ENCODE measurements at regions not wholly inside any gene's neighbourhood (a gene's known extent, or its start where the extent isn't known, plus 50 kb on each side); places are given as distances from the start of the nearest gene placed in this dataset.
"Not testable (repeated sequence)": the region's sequence is repeated elsewhere in the genome, so short reads cannot be mapped to it uniquely, and the experiment has no call there.

DNA sequence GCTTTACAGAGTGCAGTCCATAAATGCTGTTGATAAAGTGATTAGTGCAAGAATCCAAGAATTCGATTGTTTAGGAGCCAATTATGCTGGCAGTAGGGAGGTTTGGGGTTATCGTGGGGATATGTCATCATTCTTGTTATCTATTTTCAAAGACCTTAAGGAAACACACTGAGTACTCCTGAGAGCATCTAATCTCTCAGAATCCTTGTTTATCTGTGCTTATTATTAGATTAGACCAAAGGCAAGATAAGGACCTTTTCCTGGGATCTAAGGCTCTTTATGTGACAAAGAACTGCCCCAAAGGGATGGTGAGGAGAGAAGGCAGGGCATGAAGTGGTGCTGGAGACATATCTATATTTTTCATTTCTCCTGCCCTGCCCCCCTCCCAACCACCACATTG, 139.1 kb downstream of the TSEN15 start:
- WGBS, result 42% methylated on average over 2 of the region's 2 CpGs
- no peak overlapping the region for H3K4me3 ChIP-seq
- H3K4me1 ChIP-seq (replicated peaks), result no peaks in the 10 kb centered on the region
- no peak for TF ChIP-seq CTCF (IDR thresholded peaks at IDR 0.05)
- TF ChIP-seq POLR2AphosphoS5 (IDR thresholded peaks at IDR 0.05), result no peak
- TF ChIP-seq POLR2A (IDR thresholded peaks at IDR 0.05), result no peak
- H3K9me3 ChIP-seq, result no peaks in the 10 kb centered on the region
- H3K36me3 ChIP-seq, result no peaks in the 10 kb centered on the region
- H3K27ac ChIP-seq, result no peak overlapping the region
- intact Hi-C loops (cut with DNase I), result no loop called here
- H3K27me3 ChIP-seq (replicated peaks; ENCODE audit: insufficient read depth), result no peaks in the 10 kb centered on the region
- no peak for DNase-seq (ENCODE audit: low spot score)

- Histone ChIP-seq H3K27me3 (replicated peaks; ENCODE audit: insufficient read depth) (no peaks in the 10 kb centered on the region), H3K4me3 (no peak overlapping the region), H3K36me3 (no peaks in the 10 kb centered on the region), H3K27ac (no peak overlapping the region), H3K9me3 (no peaks in the 10 kb centered on the region), H3K4me1 (replicated peaks) (no peaks in the 10 kb centered on the region)
- WGBS, result 19% methylated on average over 12 of the region's 12 CpGs
- DNase-seq (ENCODE audit: low spot score), result peak; percentile 11
- TF ChIP-seq POLR2AphosphoS5 (IDR thresholded peaks at IDR 0.05), result peak; percentile 17
- no peak for TF ChIP-seq POLR2A (IDR thresholded peaks at IDR 0.05)
- no peak for TF ChIP-seq CTCF (IDR thresholded peaks at IDR 0.05)
- intact Hi-C loops (cut with DNase I), result no loop called here
These were observed 139.7 kb downstream of the TSEN15 start for GRCh38 chr1:184191181-184191621.

GRCh38 chr1:184192796-184193195, 141.3 kb downstream of the TSEN15 start:
- no peaks in the 10 kb centered on the region for H3K4me1 ChIP-seq (replicated peaks)
- H3K36me3 ChIP-seq, result no peaks in the 10 kb centered on the region
- no peaks in the 10 kb centered on the region for H3K9me3 ChIP-seq
- H3K4me3 ChIP-seq, result no peak overlapping the region
- no peak for TF ChIP-seq POLR2A (IDR thresholded peaks at IDR 0.05)
- H3K27me3 ChIP-seq (replicated peaks; ENCODE audit: insufficient read depth), result no peaks in the 10 kb centered on the region
- intact Hi-C loops (cut with DNase I), result no loop called here
- no peak overlapping the region for H3K27ac ChIP-seq
- 91% methylated on average over 1 of the region's 1 CpG for WGBS
- no peak for DNase-seq (ENCODE audit: low spot score)

DNA sequence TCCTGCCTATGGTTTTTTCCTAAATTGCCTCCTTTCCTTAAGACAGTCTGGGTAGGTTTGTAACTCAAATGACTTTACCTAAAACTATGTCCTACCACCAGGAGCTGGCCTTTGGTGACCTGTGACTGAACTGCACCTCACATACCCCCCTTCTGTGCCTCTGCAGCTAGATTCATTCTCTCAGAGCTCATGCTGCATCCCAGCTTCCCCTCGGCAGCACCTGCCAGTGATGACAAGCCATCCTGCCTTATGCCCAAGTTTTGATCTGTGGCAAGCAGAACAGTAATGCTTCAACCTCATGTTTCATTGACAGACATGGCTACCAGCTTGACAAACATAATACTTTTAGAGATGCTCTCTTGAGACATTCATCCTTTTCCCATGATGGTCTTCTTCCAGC, 141.9 kb downstream of the TSEN15 start:
- no peak overlapping the region for H3K27ac ChIP-seq
- H3K27me3 ChIP-seq (replicated peaks; ENCODE audit: insufficient read depth), result no peaks in the 10 kb centered on the region
- intact Hi-C loops (cut with DNase I), result no loop called here
- WGBS, result 83% methylated on average over 1 of the region's 1 CpG
- no peak for DNase-seq (ENCODE audit: low spot score)
- H3K4me3 ChIP-seq, result no peak overlapping the region
- no peaks in the 10 kb centered on the region for H3K4me1 ChIP-seq (replicated peaks)
- H3K9me3 ChIP-seq, result no peaks in the 10 kb centered on the region
- TF ChIP-seq CTCF (IDR thresholded peaks at IDR 0.05) (no peak), POLR2A (IDR thresholded peaks at IDR 0.05) (no peak), POLR2AphosphoS5 (IDR thresholded peaks at IDR 0.05) (no peak)
- no peaks in the 10 kb centered on the region for H3K36me3 ChIP-seq

- WGBS, result 35% methylated on average over 2 of the region's 2 CpGs
- DNase-seq (ENCODE audit: low spot score), result no peak
- H3K36me3 ChIP-seq, result no peaks in the 10 kb centered on the region
- intact Hi-C loops (cut with DNase I), result no loop called here
- no peak overlapping the region for H3K4me3 ChIP-seq
- no peak overlapping the region for H3K27ac ChIP-seq
- TF ChIP-seq CTCF (IDR thresholded peaks at IDR 0.05), result no peak
- H3K9me3 ChIP-seq, result no peaks in the 10 kb centered on the region
- H3K27me3 ChIP-seq (replicated peaks; ENCODE audit: insufficient read depth), result no peaks in the 10 kb centered on the region
- no peaks in the 10 kb centered on the region for H3K4me1 ChIP-seq (replicated peaks)
These were observed 142.7 kb downstream of the TSEN15 start for GRCh38 chr1:184194236-184194635.

DNA sequence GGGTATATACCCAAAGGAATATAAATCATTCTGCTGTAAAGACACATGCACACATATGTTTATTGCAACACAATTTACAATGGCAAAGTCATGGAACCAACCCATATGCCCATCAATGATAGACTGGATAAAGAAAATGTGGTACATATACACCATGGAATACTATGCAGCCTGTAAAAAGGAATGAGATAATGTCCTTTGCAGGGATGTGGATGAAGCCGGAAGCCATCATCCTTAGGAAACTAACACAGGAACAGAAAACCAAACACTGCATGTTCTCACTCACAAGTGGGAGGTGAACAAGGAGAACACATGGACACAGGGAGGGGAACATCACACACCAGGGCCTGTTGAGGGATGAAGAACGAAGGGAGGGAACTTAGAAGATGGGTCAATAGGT, 144.2 kb downstream of the TSEN15 start:
- H3K36me3 ChIP-seq; H3K4me1 ChIP-seq (replicated peaks); H3K27ac ChIP-seq; H3K9me3 ChIP-seq; DNase-seq (ENCODE audit: low spot score); H3K4me3 ChIP-seq; intact Hi-C loops (cut with DNase I); H3K27me3 ChIP-seq (replicated peaks; ENCODE audit: insufficient read depth): not testable (repeated sequence)
- 100% methylated on average over 2 of the region's 2 CpGs for WGBS

Data from prostate gland (tissue), 2 donors.